Nephron progenitor cell (in vitro differentiated cells): ENCODE measurements at regions not wholly inside any gene's neighbourhood (a gene's known extent, or its start where the extent isn't known, plus 50 kb on each side); places are given as distances from the start of the nearest gene placed in this dataset.

Source experiments
- DNase-seq: peaks from one replicate; pipeline ENCODE4 v3.0.0; 2021
- H3K27ac Mint-ChIP-seq: 2 replicates; pipeline ENCODE4 v1.8.0; 2021; ENCODE audit warnings: mild to moderate bottlenecking, moderate library complexity, mixed read lengths
- H3K27me3 Mint-ChIP-seq: 2 replicates; pipeline ENCODE4 v1.8.0; 2021; ENCODE audit warnings: mild to moderate bottlenecking, low read depth, mixed read lengths; ENCODE audit not compliant: poor library complexity
- H3K36me3 Mint-ChIP-seq: 2 replicates; pipeline ENCODE4 v1.8.0; 2021; ENCODE audit warnings: low read depth, mixed read lengths
- H3K4me1 Mint-ChIP-seq: 2 replicates; pipeline ENCODE4 v1.8.0; 2021; ENCODE audit warnings: mixed read lengths
- H3K4me3 Mint-ChIP-seq: 2 replicates; pipeline ENCODE4 v1.8.0; 2021; ENCODE audit warnings: mild to moderate bottlenecking, moderate library complexity, mixed read lengths
- H3K9me3 Mint-ChIP-seq: 2 replicates; pipeline ENCODE4 v1.8.0; 2021; ENCODE audit warnings: mild to moderate bottlenecking, moderate library complexity, mixed read lengths
- TF ChIP-seq, protein P1 (sequence below): fragments of 200-600 bp; sonication (generic); IDR thresholded peaks from 2 replicates; pipeline ENCODE4 v1.5.0; 2021; ENCODE audit warnings: antibody characterized with exemption

DNA sequence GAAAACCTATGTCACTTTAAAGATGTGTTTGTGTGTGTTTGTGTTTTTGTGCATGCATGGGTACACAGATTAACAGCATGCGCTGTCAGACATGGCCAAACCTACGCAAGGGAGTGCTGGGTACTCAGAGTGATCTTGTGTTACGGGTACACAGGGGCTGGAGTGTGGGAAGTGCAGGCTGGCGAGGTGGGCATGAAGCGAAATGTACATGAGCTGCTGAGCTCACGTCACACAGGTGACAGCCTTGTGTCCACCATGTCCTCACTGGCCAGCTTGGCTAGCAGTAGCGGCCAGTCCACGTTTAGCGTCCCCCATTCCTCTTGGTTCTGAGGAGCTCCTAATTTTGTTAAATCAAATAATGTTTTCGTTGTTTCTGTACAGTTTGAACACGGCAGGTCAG, 979.7 kb upstream of the TMEM132C start:
- Mint-ChIP-seq H3K27ac (no peak overlapping the region), H3K27me3 (peaks cover 30% of the 10 kb centered on the region), H3K36me3 (no peaks in the 10 kb centered on the region), H3K4me1 (no peaks in the 10 kb centered on the region), H3K4me3 (no peak overlapping the region), H3K9me3 (no peaks in the 10 kb centered on the region)
- DNase-seq, result no peak
- TF ChIP-seq, protein P1, sequence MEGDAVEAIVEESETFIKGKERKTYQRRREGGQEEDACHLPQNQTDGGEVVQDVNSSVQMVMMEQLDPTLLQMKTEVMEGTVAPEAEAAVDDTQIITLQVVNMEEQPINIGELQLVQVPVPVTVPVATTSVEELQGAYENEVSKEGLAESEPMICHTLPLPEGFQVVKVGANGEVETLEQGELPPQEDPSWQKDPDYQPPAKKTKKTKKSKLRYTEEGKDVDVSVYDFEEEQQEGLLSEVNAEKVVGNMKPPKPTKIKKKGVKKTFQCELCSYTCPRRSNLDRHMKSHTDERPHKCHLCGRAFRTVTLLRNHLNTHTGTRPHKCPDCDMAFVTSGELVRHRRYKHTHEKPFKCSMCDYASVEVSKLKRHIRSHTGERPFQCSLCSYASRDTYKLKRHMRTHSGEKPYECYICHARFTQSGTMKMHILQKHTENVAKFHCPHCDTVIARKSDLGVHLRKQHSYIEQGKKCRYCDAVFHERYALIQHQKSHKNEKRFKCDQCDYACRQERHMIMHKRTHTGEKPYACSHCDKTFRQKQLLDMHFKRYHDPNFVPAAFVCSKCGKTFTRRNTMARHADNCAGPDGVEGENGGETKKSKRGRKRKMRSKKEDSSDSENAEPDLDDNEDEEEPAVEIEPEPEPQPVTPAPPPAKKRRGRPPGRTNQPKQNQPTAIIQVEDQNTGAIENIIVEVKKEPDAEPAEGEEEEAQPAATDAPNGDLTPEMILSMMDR, result no peak

DNA sequence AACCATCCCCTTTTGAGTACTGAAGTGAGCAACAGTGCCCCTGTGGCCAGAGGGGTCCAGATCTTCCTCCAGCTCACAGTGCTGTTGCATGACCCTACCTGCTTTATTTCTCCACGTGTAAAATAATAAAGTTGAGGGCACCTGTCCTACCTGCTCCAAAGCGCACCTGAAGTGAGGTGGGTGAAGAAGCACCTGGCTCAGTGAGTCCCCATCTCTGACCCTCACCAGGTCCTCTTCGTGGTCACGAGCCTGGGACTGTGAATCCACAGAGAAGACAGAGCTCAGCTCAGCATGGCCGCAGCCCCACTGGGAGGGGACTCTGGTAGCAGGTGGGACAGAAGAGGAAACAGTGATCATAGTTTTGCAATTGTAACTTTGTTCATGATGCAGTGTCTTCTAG, 976.7 kb upstream of the TMEM132C start:
- TF ChIP-seq, protein P1, result no peak
- Mint-ChIP-seq H3K27ac (no peak overlapping the region), H3K36me3 (no peaks in the 10 kb centered on the region), H3K4me1 (no peaks in the 10 kb centered on the region), H3K4me3 (no peak overlapping the region), H3K9me3 (no peaks in the 10 kb centered on the region), H3K27me3 (peaks cover 8% of the 10 kb centered on the region)
- DNase-seq, result no peak

DNA sequence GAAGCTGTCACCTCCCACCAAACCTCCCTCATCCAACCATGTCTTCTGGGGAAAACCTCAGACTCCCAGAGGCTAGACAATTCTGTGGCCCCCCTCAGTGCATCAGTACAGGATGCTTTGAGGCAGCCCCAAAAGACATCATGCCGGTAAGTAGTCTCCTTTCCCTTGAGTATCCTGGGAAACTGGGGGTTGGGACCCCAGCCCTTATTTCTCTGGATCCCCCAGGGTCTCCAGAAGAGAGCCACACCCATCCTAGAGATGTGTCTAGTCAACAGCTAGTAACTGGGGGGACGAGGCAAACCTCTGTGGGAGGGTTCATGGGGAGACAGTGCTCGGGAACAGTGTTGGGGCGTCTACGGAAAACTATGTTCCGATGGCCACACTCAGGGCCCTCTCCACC, 974.2 kb upstream of the TMEM132C start:
- TF ChIP-seq, protein P1, result no peak
- Mint-ChIP-seq H3K9me3 (no peaks in the 10 kb centered on the region), H3K27me3 (peaks cover 8% of the 10 kb centered on the region), H3K4me1 (no peaks in the 10 kb centered on the region), H3K4me3 (no peak overlapping the region), H3K27ac (no peak overlapping the region), H3K36me3 (no peaks in the 10 kb centered on the region)
- DNase-seq, result no peak

DNA sequence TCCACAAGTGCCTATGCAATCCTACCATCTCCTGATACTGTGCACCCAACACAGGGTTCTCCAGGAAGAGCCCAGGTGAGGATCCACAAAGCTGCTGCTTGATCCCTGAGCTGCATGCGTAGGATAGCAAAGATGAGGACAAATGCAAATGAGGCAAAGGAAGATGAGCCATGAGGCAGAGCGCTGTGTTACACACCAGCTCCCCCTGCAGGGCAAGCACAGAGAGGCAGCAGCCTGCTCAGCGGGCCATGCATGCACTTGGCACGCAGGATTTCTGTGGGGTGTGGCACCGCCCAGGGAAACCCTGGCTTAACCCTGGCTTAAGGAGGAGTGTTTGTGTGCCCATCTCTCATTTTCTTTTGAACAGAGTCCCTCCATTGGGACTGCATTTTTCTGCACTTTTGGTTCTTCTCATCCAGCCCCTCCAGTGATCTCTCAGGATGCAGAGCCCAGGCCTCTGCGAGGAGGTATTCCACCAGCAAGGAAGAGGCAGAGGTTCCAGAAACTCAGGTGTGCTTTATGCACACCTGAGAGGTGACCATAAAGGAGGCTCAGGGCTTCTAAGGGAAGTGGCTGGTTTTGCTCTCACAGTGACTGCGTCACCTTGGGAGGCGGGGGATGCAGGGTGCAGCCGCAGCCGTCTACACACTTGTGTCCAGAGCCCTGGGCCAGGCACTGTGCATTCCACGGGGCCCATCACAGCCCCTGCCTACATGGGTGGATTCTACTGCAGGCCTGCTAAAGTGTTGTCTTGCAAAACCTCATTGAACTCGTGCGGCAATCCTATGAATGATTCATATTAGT, 973.3 kb upstream of the TMEM132C start:
- Mint-ChIP-seq H3K4me3 (no peak overlapping the region), H3K4me1 (no peaks in the 10 kb centered on the region), H3K27ac (no peak overlapping the region), H3K27me3 (peaks cover 8% of the 10 kb centered on the region), H3K9me3 (peaks cover 6% of the 10 kb centered on the region), H3K36me3 (no peaks in the 10 kb centered on the region)
- TF ChIP-seq, protein P1, result peak; percentile 80
- DNase-seq, result peak; percentile 76

DNA sequence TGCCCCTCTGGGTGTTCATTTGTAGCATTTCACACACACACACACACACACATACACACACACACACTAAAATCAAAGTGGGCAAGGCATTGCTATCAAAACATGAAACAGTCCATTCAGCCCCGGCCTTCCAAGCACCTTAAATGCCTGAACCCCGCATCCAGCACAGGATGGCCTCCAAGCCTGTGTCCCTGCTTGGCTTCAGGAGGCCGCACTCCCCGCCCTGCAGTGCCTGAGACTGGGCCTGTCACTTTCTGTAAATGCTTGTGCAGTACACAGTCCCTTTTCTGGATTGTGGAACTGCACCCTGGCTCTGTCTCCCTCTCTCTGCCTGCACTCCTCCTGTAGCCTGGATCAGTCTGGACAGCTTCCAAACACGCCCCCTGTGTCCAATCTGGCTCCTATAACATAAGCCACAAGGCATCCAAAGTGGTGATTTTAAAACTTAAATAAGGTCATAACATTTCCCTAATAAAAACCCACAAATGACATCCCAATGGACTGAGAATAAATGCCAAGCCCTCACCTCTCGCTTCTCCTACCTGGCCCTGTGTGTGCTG, 972.2 kb upstream of the TMEM132C start:
- no peak overlapping the region for H3K27ac Mint-ChIP-seq
- DNase-seq, result no peak

More for the DNA sequence above, 972.2 kb upstream of the TMEM132C start:
- H3K36me3 Mint-ChIP-seq, result no peaks in the 10 kb centered on the region
- peaks cover 16% of the 10 kb centered on the region for H3K9me3 Mint-ChIP-seq
- TF ChIP-seq, protein P1, result no peak
- H3K4me3 Mint-ChIP-seq, result no peak overlapping the region
- peaks cover 3% of the 10 kb centered on the region for H3K27me3 Mint-ChIP-seq
- H3K4me1 Mint-ChIP-seq, result no peaks in the 10 kb centered on the region
